IPS-18a (cell line): ENCODE measurements at regions not wholly inside any gene's neighbourhood (a gene's known extent, or its start where the extent isn't known, plus 50 kb on each side); places are given as distances from the start of the nearest gene placed in this dataset.
"Not testable (repeated sequence)": the region's sequence is repeated elsewhere in the genome, so short reads cannot be mapped to it uniquely, and the experiment has no call there.

Source experiments
- H3K27ac ChIP-seq: one replicate; pipeline ENCODE4 v1.5.1; 2013; ENCODE audit warnings: low read length
- H3K27me3 ChIP-seq: one replicate; pipeline ENCODE4 v1.6.1; 2013; ENCODE audit warnings: mild to moderate bottlenecking, low read length; ENCODE audit not compliant: control insufficient read depth, insufficient read depth
- H3K36me3 ChIP-seq: one replicate; pipeline ENCODE4 v1.6.1; 2013; ENCODE audit warnings: low read depth, low read length; ENCODE audit not compliant: control insufficient read depth
- H3K4me1 ChIP-seq: one replicate; pipeline ENCODE4 v1.6.1; 2013; ENCODE audit warnings: low read depth, low read length; ENCODE audit not compliant: control insufficient read depth
- H3K4me3 ChIP-seq: one replicate; pipeline ENCODE4 v1.5.1; 2013; ENCODE audit warnings: low read length
- H3K9ac ChIP-seq: one replicate; pipeline ENCODE4 v1.6.1; 2013; ENCODE audit warnings: mild to moderate bottlenecking, low read length, moderate library complexity
- H3K9me3 ChIP-seq: one replicate; pipeline ENCODE4 v1.6.1; 2013; ENCODE audit warnings: low read depth, low read length; ENCODE audit not compliant: control insufficient read depth

DNA sequence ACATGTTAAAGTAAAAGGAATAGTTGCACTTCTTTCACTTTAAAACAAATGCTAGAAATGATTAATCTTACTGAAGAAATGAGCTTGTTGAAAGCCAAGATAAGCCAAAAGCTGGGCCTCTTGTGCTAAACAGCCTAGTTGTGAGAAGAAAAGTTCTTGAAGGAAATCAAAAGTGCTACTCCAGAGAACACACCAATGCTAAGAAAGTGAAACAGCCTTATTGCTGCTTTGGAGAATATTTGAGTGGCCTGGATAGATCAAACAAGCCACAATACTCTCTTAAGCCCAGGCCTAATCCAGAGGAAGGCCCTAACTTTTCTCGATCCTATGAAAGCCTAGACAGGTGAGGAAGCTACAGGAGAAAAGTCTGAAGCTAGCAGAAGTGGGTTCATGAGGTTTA is 967.9 kb upstream of the INTU start:
- Histone ChIP-seq H3K27me3 (no peaks in the 10 kb centered on the region), H3K36me3 (no peaks in the 10 kb centered on the region), H3K4me3 (no peak overlapping the region), H3K9ac (no peak overlapping the region), H3K9me3 (no peaks in the 10 kb centered on the region), H3K4me1 (no peaks in the 10 kb centered on the region), H3K27ac (no peak overlapping the region)

DNA sequence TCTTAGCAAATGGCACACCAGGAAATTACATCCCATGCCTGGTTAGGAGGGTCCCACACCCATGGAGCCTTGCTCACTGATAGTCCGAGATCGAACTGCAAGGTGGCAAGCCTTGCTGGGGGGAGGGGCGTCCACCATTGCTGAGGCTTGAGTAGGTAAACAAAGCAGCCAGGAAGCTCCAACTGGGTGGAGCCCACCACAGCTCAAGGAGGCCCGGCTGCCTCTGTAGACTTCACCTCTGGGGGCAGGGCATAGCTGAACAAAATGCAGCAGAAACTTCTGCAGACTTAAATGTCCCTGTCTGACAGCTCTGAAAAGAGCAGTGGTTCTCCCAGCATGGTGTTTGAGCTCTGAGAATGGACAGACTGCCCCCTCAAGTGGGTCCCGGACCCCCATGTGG is 962.7 kb upstream of the INTU start:
- H3K27ac ChIP-seq, H3K9ac ChIP-seq, H3K36me3 ChIP-seq, H3K4me1 ChIP-seq, H3K9me3 ChIP-seq, H3K4me3 ChIP-seq, H3K27me3 ChIP-seq: not testable (repeated sequence)

DNA sequence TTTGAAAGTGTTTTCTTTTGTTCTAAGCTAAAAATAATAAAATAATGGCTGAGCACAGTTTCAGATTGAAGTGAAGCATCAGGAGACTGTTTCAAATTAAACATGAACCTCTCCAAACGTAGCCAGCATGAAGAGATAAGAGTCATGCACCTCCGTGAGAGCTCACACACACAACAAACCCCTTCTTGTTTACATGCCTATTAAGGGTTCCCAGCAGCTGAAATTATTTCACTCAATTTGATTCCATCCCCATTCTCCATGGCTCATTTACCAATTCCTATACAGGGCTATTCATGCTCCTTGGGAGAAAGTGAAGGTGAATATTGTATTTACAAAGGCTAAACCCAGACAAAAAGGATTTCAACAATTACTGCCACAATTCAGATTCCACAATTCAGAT is 954.1 kb upstream of the INTU start:
- H3K9ac ChIP-seq = no peak overlapping the region
- H3K36me3 ChIP-seq = no peaks in the 10 kb centered on the region
- H3K4me3 ChIP-seq = no peak overlapping the region
- H3K4me1 ChIP-seq = no peaks in the 10 kb centered on the region
- no peak overlapping the region for H3K27ac ChIP-seq
- no peaks in the 10 kb centered on the region for H3K9me3 ChIP-seq
- no peaks in the 10 kb centered on the region for H3K27me3 ChIP-seq

DNA sequence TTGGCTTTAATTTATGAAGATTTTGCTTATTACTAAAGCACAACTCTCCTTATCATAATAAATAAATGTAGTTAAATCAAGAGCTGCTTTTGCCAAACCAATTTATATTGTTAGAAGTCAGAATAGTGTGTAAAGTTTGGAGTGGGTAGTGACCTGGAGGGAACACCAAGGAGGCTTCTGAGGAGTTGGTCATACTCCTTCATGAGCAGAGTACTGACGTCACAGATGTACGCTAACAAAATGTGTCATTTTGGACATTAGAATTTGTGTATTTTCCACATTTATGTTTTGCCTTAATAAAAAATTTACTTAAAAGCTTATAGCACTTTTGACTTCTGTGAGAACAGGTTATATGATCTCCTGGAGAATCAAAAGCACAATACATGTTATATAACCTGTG is 953.5 kb upstream of the INTU start:
- H3K27me3 ChIP-seq = no peaks in the 10 kb centered on the region
- no peaks in the 10 kb centered on the region for H3K4me1 ChIP-seq
- H3K9me3 ChIP-seq = no peaks in the 10 kb centered on the region
- H3K27ac ChIP-seq = no peak overlapping the region
- no peak overlapping the region for H3K9ac ChIP-seq
- no peaks in the 10 kb centered on the region for H3K36me3 ChIP-seq
- H3K4me3 ChIP-seq = no peak overlapping the region

- H3K4me3 ChIP-seq = no peak overlapping the region
- no peak overlapping the region for H3K9ac ChIP-seq
- H3K36me3 ChIP-seq = no peaks in the 10 kb centered on the region
- no peaks in the 10 kb centered on the region for H3K9me3 ChIP-seq
- H3K27ac ChIP-seq = no peak overlapping the region
- H3K4me1 ChIP-seq = no peaks in the 10 kb centered on the region
- no peaks in the 10 kb centered on the region for H3K27me3 ChIP-seq
Measured at GRCh38 chr4:126682250-126682649, 950.5 kb upstream of the INTU start.

GRCh38 chr4:126686491-126686890 is 946.3 kb upstream of the INTU start:
- no peaks in the 10 kb centered on the region for H3K27me3 ChIP-seq
- H3K4me1 ChIP-seq = no peaks in the 10 kb centered on the region
- H3K36me3 ChIP-seq = no peaks in the 10 kb centered on the region
- no peak overlapping the region for H3K27ac ChIP-seq
- H3K9ac ChIP-seq = no peak overlapping the region
- no peaks in the 10 kb centered on the region for H3K9me3 ChIP-seq
- no peak overlapping the region for H3K4me3 ChIP-seq

- Histone ChIP-seq H3K9ac (no peak overlapping the region), H3K36me3 (no peaks in the 10 kb centered on the region), H3K9me3 (no peaks in the 10 kb centered on the region), H3K27me3 (no peaks in the 10 kb centered on the region), H3K4me1 (no peaks in the 10 kb centered on the region), H3K27ac (no peak overlapping the region), H3K4me3 (no peak overlapping the region)
Measured at GRCh38 chr4:126687655-126688358, 945.0 kb upstream of the INTU start.

- H3K9ac ChIP-seq = no peak overlapping the region
- no peaks in the 10 kb centered on the region for H3K9me3 ChIP-seq
- no peaks in the 10 kb centered on the region for H3K27me3 ChIP-seq
- H3K27ac ChIP-seq = no peak overlapping the region
- H3K4me1 ChIP-seq = no peaks in the 10 kb centered on the region
- H3K4me3 ChIP-seq = no peak overlapping the region
- no peaks in the 10 kb centered on the region for H3K36me3 ChIP-seq
Measured at GRCh38 chr4:126691797-126692196, 941.0 kb upstream of the INTU start.

DNA sequence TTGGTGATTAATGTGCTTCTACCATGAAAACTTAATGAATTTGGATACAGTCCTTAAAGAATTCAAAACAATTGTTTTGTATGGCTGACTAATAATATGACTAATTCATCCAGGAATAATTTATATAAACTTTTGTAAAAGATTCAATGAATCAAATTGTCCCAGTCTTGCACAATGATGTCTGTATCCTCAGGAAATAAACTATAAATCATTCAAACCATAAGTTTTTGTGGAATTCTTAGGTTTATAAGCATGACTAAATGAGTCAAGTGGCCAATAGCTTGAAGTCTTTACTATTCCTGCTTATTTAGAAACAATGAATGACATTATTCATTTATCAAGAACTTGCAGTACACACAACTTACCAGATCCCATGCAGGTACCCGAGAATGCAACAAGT is 935.0 kb upstream of the INTU start:
- Histone ChIP-seq H3K9ac (no peak overlapping the region), H3K27me3 (no peaks in the 10 kb centered on the region), H3K27ac (no peak overlapping the region), H3K4me1 (no peaks in the 10 kb centered on the region), H3K36me3 (no peaks in the 10 kb centered on the region), H3K4me3 (no peak overlapping the region), H3K9me3 (no peaks in the 10 kb centered on the region)

DNA sequence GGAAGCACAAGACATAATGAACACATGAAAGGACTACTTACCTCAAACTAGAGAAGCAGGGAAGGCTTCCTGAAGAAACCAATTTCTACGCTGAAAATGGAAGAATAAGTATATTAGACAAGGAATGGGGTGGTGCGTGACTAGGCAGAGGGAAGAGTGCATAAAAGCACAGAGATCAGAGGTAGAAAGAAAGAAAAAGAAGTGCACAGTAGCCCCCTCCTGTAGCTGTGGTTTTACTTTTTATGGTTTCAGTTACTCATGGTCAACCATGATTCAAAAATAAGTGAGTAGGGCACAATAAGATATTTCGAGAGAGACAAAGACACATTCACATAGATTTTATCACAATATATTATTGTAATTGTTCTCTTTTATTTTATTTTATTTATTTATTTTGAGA is 934.5 kb upstream of the INTU start:
- H3K27me3 ChIP-seq = no peaks in the 10 kb centered on the region
- H3K4me3 ChIP-seq = no peak overlapping the region
- no peaks in the 10 kb centered on the region for H3K4me1 ChIP-seq
- no peak overlapping the region for H3K27ac ChIP-seq
- no peaks in the 10 kb centered on the region for H3K9me3 ChIP-seq
- no peaks in the 10 kb centered on the region for H3K36me3 ChIP-seq
- no peak overlapping the region for H3K9ac ChIP-seq

- H3K4me1 ChIP-seq = no peaks in the 10 kb centered on the region
- no peak overlapping the region for H3K9ac ChIP-seq
- no peaks in the 10 kb centered on the region for H3K36me3 ChIP-seq
- no peak overlapping the region for H3K4me3 ChIP-seq
- no peaks in the 10 kb centered on the region for H3K27me3 ChIP-seq
- H3K27ac ChIP-seq = no peak overlapping the region
- H3K9me3 ChIP-seq = no peaks in the 10 kb centered on the region
Measured at GRCh38 chr4:126701756-126702155, 931.0 kb upstream of the INTU start.

- Histone ChIP-seq H3K36me3 (no peaks in the 10 kb centered on the region), H3K4me1 (no peaks in the 10 kb centered on the region), H3K27ac (no peak overlapping the region), H3K9ac (no peak overlapping the region), H3K9me3 (no peaks in the 10 kb centered on the region), H3K27me3 (no peaks in the 10 kb centered on the region), H3K4me3 (no peak overlapping the region)
Measured at GRCh38 chr4:126702747-126703146, 930.0 kb upstream of the INTU start.
